IMR-90 (cell line): ENCODE measurements at regions not wholly inside any gene's neighbourhood (a gene's known extent, or its start where the extent isn't known, plus 50 kb on each side); places are given as distances from the start of the nearest gene placed in this dataset.

Source experiments
- ATAC-seq: fragments of 200-7000 bp; cut with Tn5 transposase; 2 replicates; pipeline ENCODE4 v1.9.1; 2020; ENCODE audit warnings: low read depth, mild to moderate bottlenecking, moderate library complexity
- BruUV-seq: library from RNA; stranded (reverse); fragments of 400-500 nt; replicated peaks from 2 replicates; lab custom pipeline; 2021; lab: Mats Ljungman, UMichigan
- CTCF ChIA-PET: fragments of 300-600 bp; formaldehyde crosslinking; extraction: SDS; loops from one replicate; lab custom pipeline; 2021; ENCODE audit warnings: antibody characterized with exemption; lab: Yijun Ruan, JAX
- POLR2A ChIA-PET: fragments of 300-600 bp; sonication (Branson Sonifier 250); formaldehyde crosslinking; loops from one replicate; lab custom pipeline; 2022; ENCODE audit warnings: antibody characterized with exemption; ENCODE audit not compliant: unreplicated experiment; lab: Charles Lee
- DNase-seq: peaks from one replicate; pipeline ENCODE4 v3.0.0; 2013
- H2AFZ ChIP-seq: replicated peaks from 2 replicates; pipeline ENCODE3; 2013; ENCODE audit warnings: low read length, mild to moderate bottlenecking; ENCODE audit not compliant: poor library complexity
- H2AK5ac ChIP-seq: 2 replicates; pipeline ENCODE4 v1.6.1; 2013; ENCODE audit warnings: low read depth, low read length, inconsistent platforms
- H2AK9ac ChIP-seq: replicated peaks from 2 replicates; pipeline ENCODE3; 2013; ENCODE audit warnings: mild to moderate bottlenecking, low read depth, low read length, moderate library complexity; ENCODE audit not compliant: poor library complexity
- H2BK120ac ChIP-seq: 2 replicates; pipeline ENCODE4 v1.6.1; 2013; ENCODE audit warnings: low read depth, low read length, inconsistent platforms
- H2BK15ac ChIP-seq: 3 replicates; pipeline ENCODE4 v1.6.1; 2013; ENCODE audit warnings: low read depth, low read length, inconsistent platforms
- H2BK20ac ChIP-seq: 2 replicates; pipeline ENCODE4 v1.6.1; 2013; ENCODE audit warnings: low read depth, mild to moderate bottlenecking, inconsistent platforms, low read length, moderate library complexity
- H2BK5ac ChIP-seq: 2 replicates; pipeline ENCODE4 v1.6.1; 2013; ENCODE audit warnings: mild to moderate bottlenecking, low read depth, low read length, inconsistent platforms; ENCODE audit not compliant: poor library complexity, severe bottlenecking
- H3K14ac ChIP-seq: replicated peaks from 2 replicates; pipeline ENCODE4 v1.6.1; 2013; ENCODE audit warnings: low read depth, low read length, inconsistent platforms
- H3K18ac ChIP-seq: 2 replicates; pipeline ENCODE4 v1.6.1; 2013; ENCODE audit warnings: low read depth, low read length, control low read depth
- H3K23ac ChIP-seq: 2 replicates; pipeline ENCODE4 v1.6.1; 2013; ENCODE audit warnings: low read depth, low read length, inconsistent platforms
- H3K27ac ChIP-seq: 2 replicates; pipeline ENCODE4 v1.5.1; 2013; ENCODE audit warnings: mild to moderate bottlenecking, control low read depth, low read length; ENCODE audit not compliant: insufficient read depth
- H3K27me3 ChIP-seq: 2 replicates; pipeline ENCODE4 v1.6.1; 2013; ENCODE audit warnings: low read length; ENCODE audit not compliant: control insufficient read depth, insufficient read depth
- H3K36me3 ChIP-seq: 2 replicates; pipeline ENCODE4 v1.6.1; 2013; ENCODE audit warnings: low read length, mixed read lengths; ENCODE audit not compliant: control insufficient read depth, insufficient read depth
- H3K4ac ChIP-seq: 2 replicates; pipeline ENCODE4 v1.6.1; 2013; ENCODE audit warnings: low read depth, low read length, inconsistent platforms
- H3K4me1 ChIP-seq: 2 replicates; pipeline ENCODE4 v1.6.1; 2013; ENCODE audit warnings: low read length, mixed read lengths; ENCODE audit not compliant: control insufficient read depth, insufficient read depth
- H3K4me2 ChIP-seq: 2 replicates; pipeline ENCODE4 v1.6.1; 2013; ENCODE audit warnings: low read depth, mild to moderate bottlenecking, control low read depth, low read length, moderate library complexity
- H3K4me3 ChIP-seq: 2 replicates; pipeline ENCODE4 v1.5.1; 2013; ENCODE audit warnings: low read depth, mild to moderate bottlenecking, control low read depth, low read length, moderate library complexity; ENCODE audit not compliant: insufficient read depth
- H3K56ac ChIP-seq: 2 replicates; pipeline ENCODE4 v1.6.1; 2013; ENCODE audit warnings: low read length, inconsistent platforms; ENCODE audit not compliant: insufficient read depth; ENCODE audit errors: extremely low read depth
- H3K79me1 ChIP-seq, 2 experiments: 2 replicates each; pipeline ENCODE4 v1.6.1; 2013; ENCODE audit warnings: low read length in 2 of 2, inconsistent platforms in 1 of 2, low read depth in 1 of 2
- H3K9ac ChIP-seq: 2 replicates; pipeline ENCODE4 v1.6.1; 2013; ENCODE audit warnings: low read depth, low read length, control low read depth
- H3K9me1 ChIP-seq: 2 replicates; pipeline ENCODE4 v1.6.1; 2013; ENCODE audit warnings: low read length, inconsistent platforms; ENCODE audit not compliant: insufficient read depth
- H3K9me3 ChIP-seq: 2 replicates; pipeline ENCODE4 v1.6.1; 2013; ENCODE audit warnings: low read length; ENCODE audit not compliant: control insufficient read depth, insufficient read depth
- H4K20me1 ChIP-seq: 2 replicates; pipeline ENCODE4 v1.6.1; 2013; ENCODE audit warnings: low read length, inconsistent platforms; ENCODE audit not compliant: insufficient read depth
- H4K5ac ChIP-seq: 2 replicates; pipeline ENCODE4 v1.6.1; 2013; ENCODE audit warnings: mild to moderate bottlenecking, low read depth, low read length, control low read depth
- H4K8ac ChIP-seq, 2 experiments: 2 replicates each; pipeline ENCODE4 v1.6.1; 2013; ENCODE audit warnings: low read depth in 2 of 2, low read length in 2 of 2, control low read depth in 1 of 2, inconsistent platforms in 1 of 2
- H4K91ac ChIP-seq: 2 replicates; pipeline ENCODE4 v1.6.1; 2013; ENCODE audit warnings: low read depth, low read length, inconsistent platforms; ENCODE audit not compliant: insufficient read depth
- BHLHE40 ChIP-seq: fragments of 150-350 bp; IDR thresholded peaks from 2 replicates; pipeline ENCODE4 v1.6.1; 2016; ENCODE audit warnings: mild to moderate bottlenecking, low read depth, low read length
- CEBPB ChIP-seq: IDR thresholded peaks from 2 replicates; pipeline ENCODE4 v1.6.1; 2012; ENCODE audit warnings: low read depth, low read length, improper control_type of control experiment
- CHD1 ChIP-seq: IDR thresholded peaks from 2 replicates; pipeline ENCODE4 v1.6.1; 2012; ENCODE audit warnings: low read depth, low read length, improper control_type of control experiment
- CTCF ChIP-seq: conservative IDR thresholded peaks from 2 replicates; pipeline ENCODE4 v1.5.1; 2012; ENCODE audit warnings: mild to moderate bottlenecking, low read depth, low read length, improper control_type of control experiment
- ELK1 ChIP-seq: fragments of 150-350 bp; IDR thresholded peaks from 2 replicates; pipeline ENCODE4 v1.6.1; 2016; ENCODE audit warnings: low read depth, mild to moderate bottlenecking, low read length, moderate library complexity, borderline replicate concordance
- FOS ChIP-seq: fragments of 150-350 bp; IDR thresholded peaks from 2 replicates; pipeline ENCODE4 v1.6.1; 2016; ENCODE audit warnings: low read depth, low read length
- MAFK ChIP-seq: IDR thresholded peaks from 2 replicates; pipeline ENCODE4 v1.6.1; 2012; ENCODE audit warnings: low read depth, low read length, improper control_type of control experiment
- MAZ ChIP-seq: IDR thresholded peaks from 2 replicates; pipeline ENCODE4 v1.6.1; 2012; ENCODE audit warnings: low read depth, mild to moderate bottlenecking, low read length, improper control_type of control experiment, moderate library complexity, borderline replicate concordance
- MXI1 ChIP-seq: IDR thresholded peaks from 2 replicates; pipeline ENCODE4 v1.6.1; 2012; ENCODE audit warnings: low read depth, mild to moderate bottlenecking, low read length, moderate library complexity, borderline replicate concordance
- NFE2L2 ChIP-seq: fragments of 150-350 bp; IDR thresholded peaks from 2 replicates; pipeline ENCODE4 v1.6.1; 2016; ENCODE audit warnings: low read depth, mild to moderate bottlenecking, low read length
- POLR2A ChIP-seq: IDR thresholded peaks from 2 replicates; pipeline ENCODE4 v1.6.1; 2012; ENCODE audit warnings: mild to moderate bottlenecking, low read depth, low read length
- RAD21 ChIP-seq: IDR thresholded peaks from 2 replicates; pipeline ENCODE4 v1.6.1; 2012; ENCODE audit warnings: low read length, improper control_type of control experiment
- RCOR1 ChIP-seq: IDR thresholded peaks from 2 replicates; pipeline ENCODE4 v1.6.1; 2012; ENCODE audit warnings: mild to moderate bottlenecking, low read length, improper control_type of control experiment; ENCODE audit not compliant: insufficient replicate concordance
- RFX5 ChIP-seq: IDR thresholded peaks from 2 replicates; pipeline ENCODE4 v1.8.0; 2012; ENCODE audit warnings: low read depth, mild to moderate bottlenecking, low read length, moderate library complexity
- SMC3 ChIP-seq: fragments of 150-350 bp; IDR thresholded peaks from 2 replicates; pipeline ENCODE4 v1.6.1; 2016; ENCODE audit warnings: low read depth, mild to moderate bottlenecking, antibody characterized with exemption, low read length, moderate library complexity
- USF2 ChIP-seq: fragments of 150-350 bp; IDR thresholded peaks from 2 replicates; pipeline ENCODE4 v1.6.1; 2017; ENCODE audit warnings: mild to moderate bottlenecking, antibody characterized with exemption, low read length, low read depth
- WGBS, 2 experiments: methylation state at CpG; one replicate each; pipeline versions ENCODE4 v1.1.5 to v1.1.7; 2013; ENCODE audit warnings: missing lambda C conversion rate in 2 of 2; ENCODE audit not compliant: insufficient read length in 1 of 2; ENCODE audit errors: extremely low coverage in 2 of 2; 5-methylcytosine and 5-hydroxymethylcytosine counted together
- dilution Hi-C: fragments of 300-500 bp; cut with HindIII; formaldehyde crosslinking; loops from one replicate; pipeline ENCODE4 v1.14.3; 2018; ENCODE audit warnings: low sequenced_read_pairs; ENCODE audit not compliant: unreplicated experiment
- in situ Hi-C: fragments of 300-500 bp; cut with MboI; formaldehyde crosslinking; loops from 3 replicates; pipeline ENCODE4 v1.14.3; 2019; ENCODE audit warnings: low sequenced_read_pairs, inconsistent platforms, mixed read lengths
- intact Hi-C: fragments of 100-400 bp; cut with micrococcal nuclease; formaldehyde crosslinking; loops from 2 replicates; pipeline ENCODE4 v1.10.0; 2022

- Histone ChIP-seq H3K4me3 (no peak overlapping the region), H4K8ac (no peak overlapping the region), H3K56ac (no peak overlapping the region), H3K27me3 (no peaks in the 10 kb centered on the region), H4K5ac (no peak overlapping the region), H3K4ac (peak overlapping the region; percentile 32; the same call in 1 of the 2 replicates), H3K23ac (no peak overlapping the region), H3K9ac (no peak overlapping the region), H3K4me2 (no peak overlapping the region), H2AFZ (peak overlapping the region; percentile 26), H3K79me1 (no peaks in the 10 kb centered on the region), H3K9me3 (no peaks in the 10 kb centered on the region), H2BK5ac (no peak overlapping the region), H2BK20ac (no peak overlapping the region), H3K4me1 (peaks cover 12% of the 10 kb centered on the region), H3K18ac (no peak overlapping the region), H3K27ac (no peak overlapping the region), H3K9me1 (peaks cover 11% of the 10 kb centered on the region), H3K14ac (no peak overlapping the region; the same call in 1 of the 2 replicates), H2AK5ac (peak overlapping the region; percentile 57), H2BK15ac (0 out of 3 replicates have a peak overlapping the region, but pooled peaks have one; percentile 28), H4K91ac (no peak overlapping the region), H4K20me1 (no peaks in the 10 kb centered on the region), H2BK120ac (no peak overlapping the region), H3K36me3 (no peaks in the 10 kb centered on the region), H2AK9ac (peak overlapping the region; percentile 5)
- POLR2A ChIA-PET, result no interaction called here
- DNase-seq (no peak), ATAC-seq (peak; percentile 30; the same call in 1 of the 2 replicates)
- CTCF ChIA-PET, result no interaction called here
- no peak for TF ChIP-seq POLR2A
- TF ChIP-seq MAZ, result no peak
- TF ChIP-seq MAFK, result no peak
- no peak for TF ChIP-seq BHLHE40
- no peak for TF ChIP-seq RAD21
- TF ChIP-seq NFE2L2, result no peak
- TF ChIP-seq RCOR1, result no peak
- TF ChIP-seq CTCF, result no peak
- TF ChIP-seq RFX5, result no peak
- no peak for TF ChIP-seq SMC3
- TF ChIP-seq ELK1, result no peak
- TF ChIP-seq FOS, result no peak
- no peak for TF ChIP-seq USF2
- no peak for TF ChIP-seq CEBPB
- no peak for TF ChIP-seq MXI1
- no peak for TF ChIP-seq CHD1
- no TSS peak for BruUV-seq
- no CpG with 5 or more reads among the region's 6 CpGs for WGBS, 2 experiments
- intact Hi-C loops, result no loop called here
- dilution Hi-C loops, result no loop called here
- in situ Hi-C loops, result no loop called here
Measured at GRCh38 chr10:47173929-47174442, 126.0 kb upstream of the GDF10 start.
